Chondrocyte (in vitro differentiated cells): ENCODE measurements at regions not wholly inside any gene's neighbourhood (a gene's known extent, or its start where the extent isn't known, plus 50 kb on each side); places are given as distances from the start of the nearest gene placed in this dataset.

Source experiments
- DNase-seq: peaks from one replicate; pipeline ENCODE4 v3.0.0; 2021; ENCODE audit warnings: mixed read lengths, low spot score
- H3K27ac Mint-ChIP-seq: one replicate; pipeline ENCODE4 v1.8.0; 2021; ENCODE audit warnings: mild to moderate bottlenecking, moderate library complexity, mixed read lengths; ENCODE audit not compliant: unreplicated experiment
- H3K27me3 Mint-ChIP-seq: 2 replicates; pipeline ENCODE4 v1.8.0; 2021; ENCODE audit warnings: low read depth, mixed read lengths
- H3K36me3 Mint-ChIP-seq: 2 replicates; pipeline ENCODE4 v1.8.0; 2021; ENCODE audit warnings: low read depth, mixed read lengths
- H3K4me1 Mint-ChIP-seq: 2 replicates; pipeline ENCODE4 v1.8.0; 2021; ENCODE audit warnings: low read depth, mild to moderate bottlenecking, mixed read lengths
- H3K4me3 Mint-ChIP-seq: one replicate; pipeline ENCODE4 v1.8.0; 2021; ENCODE audit warnings: mild to moderate bottlenecking, moderate library complexity, mixed read lengths; ENCODE audit not compliant: unreplicated experiment
- H3K9me3 Mint-ChIP-seq: 2 replicates; pipeline ENCODE4 v1.8.0; 2021; ENCODE audit warnings: low read depth, mixed read lengths
- TF ChIP-seq, protein P1 (sequence below): fragments of 200-600 bp; sonication (generic); IDR thresholded peaks from 2 replicates; pipeline ENCODE4 v1.5.0; 2021; ENCODE audit warnings: antibody characterized with exemption, mild to moderate bottlenecking, moderate library complexity

DNA sequence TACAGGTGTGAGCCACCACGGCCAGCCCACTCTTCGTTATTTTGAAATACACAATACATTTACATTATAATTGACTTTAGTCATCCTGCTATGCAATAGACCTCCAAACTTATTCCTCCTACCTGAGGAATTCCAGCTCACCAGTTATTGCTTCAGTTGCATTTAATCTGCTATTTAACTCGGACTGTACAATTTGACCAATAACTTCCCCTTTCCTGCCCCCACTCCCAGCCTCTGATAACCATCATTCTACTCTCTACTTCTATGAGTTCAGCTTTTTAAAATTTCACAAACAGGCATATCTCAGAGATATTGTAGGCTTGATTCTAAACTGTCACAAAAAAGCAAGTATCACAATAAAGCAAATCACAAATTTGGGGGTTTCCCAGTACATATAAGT, 157.0 kb downstream of the COPRS start:
- Mint-ChIP-seq H3K27me3 (no peaks in the 10 kb centered on the region), H3K9me3 (peaks cover 5% of the 10 kb centered on the region), H3K36me3 (peaks cover 1% of the 10 kb centered on the region), H3K4me3 (no peak overlapping the region), H3K27ac (no peak overlapping the region), H3K4me1 (peaks cover 31% of the 10 kb centered on the region)
- no peak for DNase-seq
- TF ChIP-seq, protein P1, sequence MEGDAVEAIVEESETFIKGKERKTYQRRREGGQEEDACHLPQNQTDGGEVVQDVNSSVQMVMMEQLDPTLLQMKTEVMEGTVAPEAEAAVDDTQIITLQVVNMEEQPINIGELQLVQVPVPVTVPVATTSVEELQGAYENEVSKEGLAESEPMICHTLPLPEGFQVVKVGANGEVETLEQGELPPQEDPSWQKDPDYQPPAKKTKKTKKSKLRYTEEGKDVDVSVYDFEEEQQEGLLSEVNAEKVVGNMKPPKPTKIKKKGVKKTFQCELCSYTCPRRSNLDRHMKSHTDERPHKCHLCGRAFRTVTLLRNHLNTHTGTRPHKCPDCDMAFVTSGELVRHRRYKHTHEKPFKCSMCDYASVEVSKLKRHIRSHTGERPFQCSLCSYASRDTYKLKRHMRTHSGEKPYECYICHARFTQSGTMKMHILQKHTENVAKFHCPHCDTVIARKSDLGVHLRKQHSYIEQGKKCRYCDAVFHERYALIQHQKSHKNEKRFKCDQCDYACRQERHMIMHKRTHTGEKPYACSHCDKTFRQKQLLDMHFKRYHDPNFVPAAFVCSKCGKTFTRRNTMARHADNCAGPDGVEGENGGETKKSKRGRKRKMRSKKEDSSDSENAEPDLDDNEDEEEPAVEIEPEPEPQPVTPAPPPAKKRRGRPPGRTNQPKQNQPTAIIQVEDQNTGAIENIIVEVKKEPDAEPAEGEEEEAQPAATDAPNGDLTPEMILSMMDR = no peak

DNA sequence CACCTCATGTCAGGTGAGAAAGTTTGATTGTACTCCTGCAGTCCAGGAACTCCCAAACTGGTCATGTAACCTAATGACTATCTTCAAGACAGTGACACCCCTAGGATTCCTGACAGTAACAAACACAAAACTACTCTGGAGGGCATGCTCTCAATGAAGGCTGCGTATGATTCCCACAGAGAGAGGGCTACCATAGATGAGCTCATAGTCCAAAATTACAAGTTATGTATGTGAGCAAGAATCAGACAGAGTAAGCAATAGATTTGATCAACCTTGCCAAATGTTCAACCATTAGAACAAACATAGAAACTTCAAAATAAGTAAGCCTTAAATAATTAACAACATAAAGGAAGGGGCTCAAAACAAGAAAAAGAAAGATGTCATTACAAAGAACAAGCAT, 158.1 kb downstream of the COPRS start:
- TF ChIP-seq, protein P1 = no peak
- H3K27ac Mint-ChIP-seq = no peak overlapping the region
- H3K36me3 Mint-ChIP-seq = peaks cover 1% of the 10 kb centered on the region
- no peak overlapping the region for H3K4me3 Mint-ChIP-seq
- no peak for DNase-seq
- H3K9me3 Mint-ChIP-seq = peaks cover 5% of the 10 kb centered on the region
- H3K27me3 Mint-ChIP-seq = no peaks in the 10 kb centered on the region
- H3K4me1 Mint-ChIP-seq = peaks cover 42% of the 10 kb centered on the region

DNA sequence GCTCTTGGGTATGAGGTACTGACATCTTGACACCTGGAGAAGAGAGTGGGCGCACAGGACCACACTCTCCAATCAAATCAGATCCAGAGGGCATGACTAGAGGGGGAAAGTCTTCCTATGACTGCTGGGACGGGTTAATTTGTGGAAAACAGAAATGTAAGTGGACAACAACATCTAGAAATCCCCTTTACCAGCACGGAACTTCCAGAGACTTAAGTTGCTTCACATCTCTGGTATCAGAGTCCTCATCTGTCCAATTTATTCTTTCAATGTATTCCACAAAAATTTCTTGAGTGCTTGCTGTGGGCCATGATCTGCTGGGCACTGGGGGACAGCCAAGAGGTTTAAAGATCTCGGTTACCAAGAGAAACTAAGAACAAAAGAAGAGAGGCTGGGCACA, 159.2 kb downstream of the COPRS start:
- peaks cover 1% of the 10 kb centered on the region for H3K36me3 Mint-ChIP-seq
- DNase-seq = no peak
- no peaks in the 10 kb centered on the region for H3K27me3 Mint-ChIP-seq
- H3K9me3 Mint-ChIP-seq = peaks cover 5% of the 10 kb centered on the region
- no peak overlapping the region for H3K4me3 Mint-ChIP-seq
- H3K4me1 Mint-ChIP-seq = peaks cover 53% of the 10 kb centered on the region
- TF ChIP-seq, protein P1 = no peak
- H3K27ac Mint-ChIP-seq = no peak overlapping the region

DNA sequence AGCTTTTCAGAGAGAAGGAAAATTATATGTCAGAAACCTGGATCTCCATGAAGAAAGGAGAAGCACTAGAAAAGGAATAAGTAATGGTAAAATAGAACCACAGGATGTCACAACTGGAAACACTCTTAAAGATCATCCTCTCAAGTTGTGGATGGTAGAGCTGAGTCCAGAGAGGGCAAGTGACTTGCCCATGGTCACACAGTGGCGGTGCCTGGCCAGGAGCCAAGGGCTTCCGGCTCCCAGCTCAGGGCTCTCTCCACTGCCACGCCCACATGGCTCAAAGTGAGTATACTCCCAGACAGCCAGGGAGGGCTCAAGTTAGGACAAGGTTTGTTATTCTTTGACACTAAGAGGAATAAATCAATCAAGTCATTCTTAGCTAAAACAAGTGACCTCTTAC, 159.8 kb downstream of the COPRS start:
- Mint-ChIP-seq H3K4me1 (peaks cover 53% of the 10 kb centered on the region), H3K4me3 (no peak overlapping the region), H3K27ac (no peak overlapping the region), H3K27me3 (no peaks in the 10 kb centered on the region), H3K36me3 (peaks cover 1% of the 10 kb centered on the region), H3K9me3 (peaks cover 5% of the 10 kb centered on the region)
- no peak for DNase-seq
- TF ChIP-seq, protein P1 = no peak

DNA sequence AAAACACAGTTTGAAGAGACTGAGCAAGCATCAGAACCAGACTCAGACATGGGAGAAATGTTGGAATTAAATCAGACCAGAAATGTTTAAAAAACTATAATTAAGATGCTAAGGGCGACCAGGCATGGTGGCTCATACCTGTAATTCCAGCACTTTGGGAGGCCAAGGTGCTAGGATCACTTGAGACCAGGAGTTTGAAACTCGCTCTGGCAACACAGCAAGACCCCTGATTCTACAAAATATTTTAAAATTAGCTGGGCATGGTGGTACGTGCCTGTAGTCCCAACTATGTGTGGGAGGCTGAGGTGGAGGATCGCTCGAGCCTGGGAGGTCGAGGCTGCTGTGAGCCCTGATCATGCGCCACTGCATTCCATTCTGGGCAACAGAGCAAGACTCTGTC, 160.3 kb downstream of the COPRS start:
- H3K4me3 Mint-ChIP-seq = no peak overlapping the region
- no peaks in the 10 kb centered on the region for H3K27me3 Mint-ChIP-seq
- peaks cover 5% of the 10 kb centered on the region for H3K9me3 Mint-ChIP-seq
- TF ChIP-seq, protein P1 = no peak
- DNase-seq = no peak
- H3K27ac Mint-ChIP-seq = no peak overlapping the region
- peaks cover 1% of the 10 kb centered on the region for H3K36me3 Mint-ChIP-seq
- peaks cover 58% of the 10 kb centered on the region for H3K4me1 Mint-ChIP-seq
